ENCODE measurements at regions not wholly inside any gene's neighbourhood (a gene's known extent, or its start where the extent isn't known, plus 50 kb on each side); places are given as distances from the start of the nearest gene placed in this dataset.

DNA sequence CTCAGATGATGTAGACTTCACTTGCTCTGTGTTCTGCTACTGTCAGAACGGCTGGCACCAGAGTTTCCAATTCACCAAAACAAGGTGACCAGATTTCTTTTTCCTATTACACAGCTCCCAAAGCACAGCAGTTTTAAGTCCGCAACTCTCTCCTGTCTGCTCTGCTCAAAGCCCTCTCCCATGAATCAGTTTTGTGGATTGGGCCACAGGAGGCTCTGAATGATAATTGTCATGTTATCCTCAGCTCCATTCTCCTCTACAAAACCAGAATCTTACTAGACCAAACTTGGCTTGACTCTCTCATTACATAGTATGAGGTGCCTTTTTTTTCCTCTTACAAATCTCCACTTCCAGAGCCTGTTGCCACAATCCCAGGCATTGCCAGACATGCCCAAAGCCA, 223.5 kb downstream of the SNX13 start:
- DNase-seq (ENCODE audit: low read depth in 2 of 3, low spot score in 2 of 3), result no peak

DNA sequence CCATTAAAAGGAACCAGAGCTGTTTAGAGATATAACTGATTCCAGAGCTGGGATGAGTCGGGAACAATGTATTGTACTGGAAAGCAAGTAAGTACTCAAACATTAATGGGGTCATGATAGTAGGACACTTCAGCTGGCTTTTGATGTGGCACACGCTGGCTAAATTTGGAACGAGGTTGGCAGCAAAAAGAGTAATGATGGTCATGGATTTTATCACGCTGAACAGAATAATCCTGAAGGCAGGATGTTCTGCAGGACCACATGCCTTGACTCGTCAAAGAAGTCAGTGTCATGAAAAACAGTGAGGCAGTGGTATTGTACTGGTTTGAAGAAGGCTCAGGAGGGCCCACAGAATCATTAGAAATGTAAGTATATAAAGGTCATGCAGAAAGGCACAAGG, 220.3 kb downstream of the SNX13 start:
- DNase-seq (ENCODE audit: low read depth in 2 of 3, low spot score in 2 of 3), result no peak

DNA sequence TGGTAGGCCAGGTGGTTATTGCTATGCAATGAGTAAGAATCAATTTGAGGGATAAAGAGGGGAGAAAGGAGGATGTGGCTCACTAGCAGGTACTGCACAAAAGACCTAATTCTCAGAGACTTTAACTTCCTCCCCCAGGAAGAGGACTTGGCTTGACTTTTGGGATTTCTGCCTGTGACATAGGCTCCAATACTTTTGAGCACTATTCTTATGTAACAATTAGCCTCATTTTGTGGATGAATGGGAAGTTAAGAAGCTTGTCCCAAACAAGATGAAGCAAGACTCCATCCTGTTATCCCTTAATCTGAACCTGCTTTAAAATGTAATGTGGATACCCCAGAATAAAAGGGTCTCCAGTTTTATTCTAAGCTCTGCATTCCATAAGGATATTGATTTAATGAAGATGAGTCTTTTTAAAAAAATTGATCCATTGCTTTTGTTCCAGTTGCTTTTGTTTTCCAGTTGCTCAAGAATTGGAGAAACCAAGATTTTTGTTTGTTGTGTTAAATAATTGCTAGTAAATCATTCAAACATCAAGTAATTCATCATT, 218.5 kb downstream of the SNX13 start:
- no peak for DNase-seq (ENCODE audit: low read depth in 2 of 3, low spot score in 2 of 3)

GRCh38 chr7:17722798-17723197, 217.5 kb downstream of the SNX13 start:
- no peak for DNase-seq (ENCODE audit: low read depth in 2 of 3, low spot score in 2 of 3)

- peak in 1 of 3 donors; percentile 71 for DNase-seq (ENCODE audit: low read depth in 2 of 3, low spot score in 2 of 3)
Measured at GRCh38 chr7:17725821-17726220, 214.5 kb downstream of the SNX13 start.

GRCh38 chr7:17732083-17732482, 208.2 kb downstream of the SNX13 start:
- no peak for DNase-seq (ENCODE audit: low read depth in 2 of 3, low spot score in 2 of 3)

All from hematopoietic multipotent progenitor cell (in vitro differentiated cells).